ENCODE measurements at regions not wholly inside any gene's neighbourhood (a gene's known extent, or its start where the extent isn't known, plus 50 kb on each side); places are given as distances from the start of the nearest gene placed in this dataset.

GRCh38 chr3:137845666-137846065, 81.6 kb downstream of the SOX14 start:
- no peaks in the 10 kb centered on the region for H3K9me2 ChIP-seq (ENCODE audit: insufficient read depth)
- H3K4me2 ChIP-seq, result no peak overlapping the region
- no TSS peak for BruUV-seq (replicated peaks)
- H2AFZ ChIP-seq, result no peak overlapping the region
- H3K36me3 ChIP-seq (ENCODE audit: low read depth), result no peaks in the 10 kb centered on the region
- H3K79me2 ChIP-seq (ENCODE audit: low read depth), result no peaks in the 10 kb centered on the region
- no peaks in the 10 kb centered on the region for H3K9me3 ChIP-seq (ENCODE audit: insufficient read depth, low read depth)
- H3K27me3 ChIP-seq (ENCODE audit: insufficient read depth, low read depth), result peaks cover 14% of the 10 kb centered on the region
- DNase-seq, result no peak
- ChIA-PET CTCF (no interaction called here), POLR2A (ENCODE audit: unreplicated experiment) (no interaction called here)
- no peak overlapping the region for H3K27ac ChIP-seq
- TF ChIP-seq EZH2 (IDR thresholded peaks at IDR 0.05; ENCODE audit: low read depth), result no peak
- TF ChIP-seq CTCF (conservative IDR thresholded peaks at IDR 0.05), result no peak
- H4K20me1 ChIP-seq (ENCODE audit: insufficient read depth), result no peaks in the 10 kb centered on the region
- no peaks in the 10 kb centered on the region for H3K4me1 ChIP-seq (replicated peaks; ENCODE audit: insufficient read depth)
- intact Hi-C loops (cut with micrococcal nuclease; ENCODE audit: unreplicated experiment), result no loop called here
- H3F3A ChIP-seq (ENCODE audit: insufficient read depth, low read depth), result no peaks in the 10 kb centered on the region
- no peak overlapping the region for H3K4me3 ChIP-seq

GRCh38 chr3:137852391-137852830, 88.3 kb downstream of the SOX14 start:
- H3K4me2 ChIP-seq, result no peak overlapping the region
- peaks cover 38% of the 10 kb centered on the region for H3K27me3 ChIP-seq (ENCODE audit: insufficient read depth, low read depth)
- no peaks in the 10 kb centered on the region for H3K36me3 ChIP-seq (ENCODE audit: low read depth)
- no peaks in the 10 kb centered on the region for H3K4me1 ChIP-seq (replicated peaks; ENCODE audit: insufficient read depth)
- TF ChIP-seq EZH2 (IDR thresholded peaks at IDR 0.05; ENCODE audit: low read depth), result no peak
- TF ChIP-seq CTCF (conservative IDR thresholded peaks at IDR 0.05), result no peak
- no peaks in the 10 kb centered on the region for H3K9me2 ChIP-seq (ENCODE audit: insufficient read depth)
- intact Hi-C loops (cut with micrococcal nuclease; ENCODE audit: unreplicated experiment), result no loop called here
- no peaks in the 10 kb centered on the region for H4K20me1 ChIP-seq (ENCODE audit: insufficient read depth)
- no peak overlapping the region for H2AFZ ChIP-seq
- no peak overlapping the region for H3K27ac ChIP-seq
- DNase-seq, result no peak
- POLR2A ChIA-PET (ENCODE audit: unreplicated experiment), result no interaction called here
- H3K79me2 ChIP-seq (ENCODE audit: low read depth), result no peaks in the 10 kb centered on the region
- no peak overlapping the region for H3K4me3 ChIP-seq
- CTCF ChIA-PET, result interaction anchor here (0.6 kb wide), 1 partner anchor 741 kb away, joined by 3 read pairs; no protein-coding TSS in a partner anchor
- no TSS peak for BruUV-seq (replicated peaks)
- no peaks in the 10 kb centered on the region for H3F3A ChIP-seq (ENCODE audit: insufficient read depth, low read depth)
- no peaks in the 10 kb centered on the region for H3K9me3 ChIP-seq (ENCODE audit: insufficient read depth, low read depth)

- POLR2A ChIA-PET (ENCODE audit: unreplicated experiment), result no interaction called here
- no peaks in the 10 kb centered on the region for H3K36me3 ChIP-seq (ENCODE audit: low read depth)
- no peaks in the 10 kb centered on the region for H3K9me3 ChIP-seq (ENCODE audit: insufficient read depth, low read depth)
- H3K27me3 ChIP-seq (ENCODE audit: insufficient read depth, low read depth), result peaks cover 38% of the 10 kb centered on the region
- H2AFZ ChIP-seq, result no peak overlapping the region
- no peaks in the 10 kb centered on the region for H3K4me1 ChIP-seq (replicated peaks; ENCODE audit: insufficient read depth)
- DNase-seq, result no peak
- no peak overlapping the region for H3K4me3 ChIP-seq
- H3K27ac ChIP-seq, result no peak overlapping the region
- H3F3A ChIP-seq (ENCODE audit: insufficient read depth, low read depth), result no peaks in the 10 kb centered on the region
- H3K79me2 ChIP-seq (ENCODE audit: low read depth), result no peaks in the 10 kb centered on the region
- TF ChIP-seq EZH2 (IDR thresholded peaks at IDR 0.05; ENCODE audit: low read depth) (no peak), CTCF (conservative IDR thresholded peaks at IDR 0.05) (no peak)
- intact Hi-C loops (cut with micrococcal nuclease; ENCODE audit: unreplicated experiment), result no loop called here
- BruUV-seq (replicated peaks), result no TSS peak
- CTCF ChIA-PET, result no interaction called here
- H3K4me2 ChIP-seq, result no peak overlapping the region
- H3K9me2 ChIP-seq (ENCODE audit: insufficient read depth), result no peaks in the 10 kb centered on the region
- H4K20me1 ChIP-seq (ENCODE audit: insufficient read depth), result no peaks in the 10 kb centered on the region
Measured at GRCh38 chr3:137854533-137855261, 90.6 kb downstream of the SOX14 start.
